GM08714 (cell line): ENCODE measurements at regions not wholly inside any gene's neighbourhood (a gene's known extent, or its start where the extent isn't known, plus 50 kb on each side); places are given as distances from the start of the nearest gene placed in this dataset.

Source experiments
- H3K4me3 ChIP-seq: fragments of 200-500 bp; sonication (Bioruptor generic); 2 replicates; pipeline ENCODE4 v1.5.1; 2014; ENCODE audit warnings: mild to moderate bottlenecking, low read length, inconsistent platforms
- ZNF274 ChIP-seq: IDR thresholded peaks from 2 replicates; pipeline ENCODE4 v1.6.1; 2012; ENCODE audit warnings: mild to moderate bottlenecking, low read depth, low read length

- no peak for TF ChIP-seq ZNF274
- H3K4me3 ChIP-seq, result no peak overlapping the region
These were observed 53.7 kb upstream of the ATP11B start for GRCh38 chr3:182739619-182740018.

- no peak overlapping the region for H3K4me3 ChIP-seq
These were observed 52.6 kb upstream of the ATP11B start for GRCh38 chr3:182740710-182741109.

GRCh38 chr3:182741214-182741613, 52.1 kb upstream of the ATP11B start:
- no peak overlapping the region for H3K4me3 ChIP-seq
- TF ChIP-seq ZNF274, result no peak

More at GRCh38 chr3:182740710-182741109, 52.6 kb upstream of the ATP11B start:
- no peak for TF ChIP-seq ZNF274
